ENCODE measurements at regions not wholly inside any gene's neighbourhood (a gene's known extent, or its start where the extent isn't known, plus 50 kb on each side); places are given as distances from the start of the nearest gene placed in this dataset.

- TF ChIP-seq, protein P1, sequence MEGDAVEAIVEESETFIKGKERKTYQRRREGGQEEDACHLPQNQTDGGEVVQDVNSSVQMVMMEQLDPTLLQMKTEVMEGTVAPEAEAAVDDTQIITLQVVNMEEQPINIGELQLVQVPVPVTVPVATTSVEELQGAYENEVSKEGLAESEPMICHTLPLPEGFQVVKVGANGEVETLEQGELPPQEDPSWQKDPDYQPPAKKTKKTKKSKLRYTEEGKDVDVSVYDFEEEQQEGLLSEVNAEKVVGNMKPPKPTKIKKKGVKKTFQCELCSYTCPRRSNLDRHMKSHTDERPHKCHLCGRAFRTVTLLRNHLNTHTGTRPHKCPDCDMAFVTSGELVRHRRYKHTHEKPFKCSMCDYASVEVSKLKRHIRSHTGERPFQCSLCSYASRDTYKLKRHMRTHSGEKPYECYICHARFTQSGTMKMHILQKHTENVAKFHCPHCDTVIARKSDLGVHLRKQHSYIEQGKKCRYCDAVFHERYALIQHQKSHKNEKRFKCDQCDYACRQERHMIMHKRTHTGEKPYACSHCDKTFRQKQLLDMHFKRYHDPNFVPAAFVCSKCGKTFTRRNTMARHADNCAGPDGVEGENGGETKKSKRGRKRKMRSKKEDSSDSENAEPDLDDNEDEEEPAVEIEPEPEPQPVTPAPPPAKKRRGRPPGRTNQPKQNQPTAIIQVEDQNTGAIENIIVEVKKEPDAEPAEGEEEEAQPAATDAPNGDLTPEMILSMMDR (IDR thresholded peaks at IDR 0.05; ENCODE audit: poor library complexity, severe bottlenecking): no peak
- TF ChIP-seq EP300 (conservative IDR thresholded peaks at IDR 0.05; ENCODE audit: poor library complexity, severe bottlenecking) (no peak), EZH2 (IDR thresholded peaks at IDR 0.05; ENCODE audit: borderline replicate concordance, insufficient read depth, low read length, poor library complexity, severe bottlenecking) (no peak), POLR2AphosphoS5 (IDR thresholded peaks at IDR 0.05) (no peak)
Measured at GRCh38 chr12:5374713-5375112, 57.2 kb upstream of the NTF3 start.
